Fibroblast of pulmonary artery (primary cell): ENCODE measurements at regions not wholly inside any gene's neighbourhood (a gene's known extent, or its start where the extent isn't known, plus 50 kb on each side); places are given as distances from the start of the nearest gene placed in this dataset.

Experiments used
- DNase-seq: peaks from one replicate; pipeline ENCODE4 v3.0.0-alpha.2; 2010; ENCODE audit warnings: low read depth
- H3K4me3 ChIP-seq: replicated peaks from 2 replicates; pipeline ENCODE4 v1.5.1; 2011; ENCODE audit warnings: low read depth, mild to moderate bottlenecking, control low read depth, low read length, moderate library complexity
- TF ChIP-seq, protein P1 (sequence below): IDR thresholded peaks from 2 replicates; pipeline ENCODE4 v1.5.1; 2011; ENCODE audit warnings: mild to moderate bottlenecking, control low read depth, low read length, inconsistent platforms; ENCODE audit errors: missing control alignments

DNA sequence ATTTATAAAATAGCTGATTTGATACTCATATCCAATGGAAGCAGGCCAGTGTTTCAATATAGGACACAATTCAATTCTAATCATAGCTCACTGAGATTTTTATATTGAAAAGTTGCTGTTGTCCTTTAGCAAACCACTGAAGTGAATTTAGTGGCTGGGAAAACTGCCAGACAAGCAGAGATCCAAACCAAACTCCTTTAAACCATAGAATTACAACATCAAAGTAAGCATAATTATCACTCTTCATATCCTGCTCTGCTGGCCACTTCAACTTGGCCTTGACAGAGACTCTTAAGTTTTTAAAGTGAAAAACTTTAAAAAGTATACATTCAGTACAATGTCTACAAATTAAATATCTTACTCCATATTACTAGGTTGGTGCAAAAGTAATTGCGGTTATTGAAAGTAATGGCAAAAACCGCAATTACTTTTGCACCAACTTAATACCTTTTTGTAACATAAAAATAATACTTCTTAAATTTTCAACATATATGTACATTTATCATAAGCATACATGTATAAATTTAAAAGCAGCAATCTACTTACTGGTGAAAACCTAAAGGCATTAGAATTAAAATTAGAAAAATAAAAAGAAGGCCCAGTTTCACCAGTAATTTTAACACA is 433.0 kb downstream of the PCDH10 start:
- DNase-seq, result peak; percentile 46
- TF ChIP-seq, protein P1, sequence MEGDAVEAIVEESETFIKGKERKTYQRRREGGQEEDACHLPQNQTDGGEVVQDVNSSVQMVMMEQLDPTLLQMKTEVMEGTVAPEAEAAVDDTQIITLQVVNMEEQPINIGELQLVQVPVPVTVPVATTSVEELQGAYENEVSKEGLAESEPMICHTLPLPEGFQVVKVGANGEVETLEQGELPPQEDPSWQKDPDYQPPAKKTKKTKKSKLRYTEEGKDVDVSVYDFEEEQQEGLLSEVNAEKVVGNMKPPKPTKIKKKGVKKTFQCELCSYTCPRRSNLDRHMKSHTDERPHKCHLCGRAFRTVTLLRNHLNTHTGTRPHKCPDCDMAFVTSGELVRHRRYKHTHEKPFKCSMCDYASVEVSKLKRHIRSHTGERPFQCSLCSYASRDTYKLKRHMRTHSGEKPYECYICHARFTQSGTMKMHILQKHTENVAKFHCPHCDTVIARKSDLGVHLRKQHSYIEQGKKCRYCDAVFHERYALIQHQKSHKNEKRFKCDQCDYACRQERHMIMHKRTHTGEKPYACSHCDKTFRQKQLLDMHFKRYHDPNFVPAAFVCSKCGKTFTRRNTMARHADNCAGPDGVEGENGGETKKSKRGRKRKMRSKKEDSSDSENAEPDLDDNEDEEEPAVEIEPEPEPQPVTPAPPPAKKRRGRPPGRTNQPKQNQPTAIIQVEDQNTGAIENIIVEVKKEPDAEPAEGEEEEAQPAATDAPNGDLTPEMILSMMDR, result no peak
- H3K4me3 ChIP-seq, result no peak overlapping the region

DNA sequence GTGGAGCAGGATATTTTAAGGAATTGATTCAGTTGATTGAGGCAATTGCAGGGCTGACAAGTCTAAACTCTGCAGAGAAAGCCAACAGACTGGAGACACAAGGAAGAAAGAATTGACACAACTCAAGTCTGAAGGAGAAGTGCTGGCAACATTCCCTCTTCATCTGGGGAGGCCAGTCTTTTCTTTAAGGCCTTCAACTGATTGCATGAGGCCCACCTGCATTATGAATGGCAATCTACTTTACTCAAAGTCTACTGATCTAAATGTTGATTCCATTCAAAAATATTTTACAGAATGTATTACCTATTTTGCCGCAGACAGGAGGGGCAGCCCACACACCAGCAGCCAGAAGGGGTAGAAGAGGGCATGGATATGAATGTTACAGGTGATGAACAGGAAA is 425.2 kb downstream of the PCDH10 start:
- no peak overlapping the region for H3K4me3 ChIP-seq
- DNase-seq, result no peak
- TF ChIP-seq, protein P1, result no peak

DNA sequence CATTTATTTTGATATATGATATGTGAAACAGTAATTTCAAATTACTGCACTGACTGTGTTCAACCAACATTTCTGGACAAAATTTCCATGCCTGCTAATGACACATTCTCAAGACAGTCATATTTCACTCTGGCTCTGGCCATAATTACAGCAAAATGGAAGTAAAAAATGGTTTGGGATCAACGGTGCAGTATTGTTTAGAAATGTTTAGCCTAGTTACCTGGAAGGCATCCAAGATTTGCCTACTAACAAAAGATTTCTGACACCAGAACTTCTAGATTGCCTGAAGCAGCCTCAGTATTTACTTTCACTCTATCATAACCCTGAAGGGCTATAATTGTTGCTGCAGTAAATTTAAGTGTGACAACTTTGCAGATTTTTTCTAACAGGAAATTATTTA is 416.3 kb downstream of the PCDH10 start:
- peak; percentile 85 for DNase-seq
- H3K4me3 ChIP-seq, result no peak overlapping the region
- TF ChIP-seq, protein P1, result no peak

DNA sequence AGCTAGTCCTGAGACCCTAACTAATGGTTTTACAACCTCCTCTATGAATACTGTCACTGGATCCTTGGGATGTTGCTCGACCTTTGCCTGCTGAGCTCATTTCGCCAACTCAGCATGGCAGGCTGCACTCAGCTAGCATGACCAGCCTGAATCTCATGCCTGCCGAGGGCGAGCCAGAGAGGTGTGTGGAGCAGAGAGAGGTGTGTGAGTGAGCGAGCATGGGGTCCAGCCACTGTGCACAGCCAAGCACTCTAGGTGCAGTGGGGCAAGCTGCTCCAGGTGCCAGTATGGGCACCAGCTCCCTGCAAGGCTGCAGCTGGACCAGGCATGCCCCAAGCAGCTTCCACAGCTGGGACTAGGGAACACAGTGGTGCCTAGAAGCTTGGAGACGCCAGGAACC is 410.9 kb downstream of the PCDH10 start:
- no peak overlapping the region for H3K4me3 ChIP-seq
- TF ChIP-seq, protein P1, result no peak
- DNase-seq, result no peak

DNA sequence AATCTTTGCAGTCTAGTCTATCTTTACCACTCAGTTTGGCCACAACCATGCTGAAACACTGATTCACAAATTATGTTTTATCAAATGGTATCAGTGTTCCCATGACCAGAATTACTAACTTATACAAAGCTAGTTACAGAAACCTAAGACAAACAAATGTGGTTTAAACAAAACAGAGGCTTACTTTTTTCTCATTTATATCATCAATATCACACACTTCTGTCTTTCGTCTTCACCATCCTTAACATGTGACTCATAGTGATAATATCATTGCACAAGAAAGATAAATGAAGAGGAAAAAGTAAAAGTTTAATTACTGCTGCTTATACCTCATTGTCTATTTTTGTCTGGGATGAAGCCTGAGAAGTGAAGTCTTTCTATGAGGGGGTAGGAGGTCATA is 406.6 kb downstream of the PCDH10 start:
- no peak overlapping the region for H3K4me3 ChIP-seq
- DNase-seq, result peak; percentile 1
- TF ChIP-seq, protein P1, result no peak

DNA sequence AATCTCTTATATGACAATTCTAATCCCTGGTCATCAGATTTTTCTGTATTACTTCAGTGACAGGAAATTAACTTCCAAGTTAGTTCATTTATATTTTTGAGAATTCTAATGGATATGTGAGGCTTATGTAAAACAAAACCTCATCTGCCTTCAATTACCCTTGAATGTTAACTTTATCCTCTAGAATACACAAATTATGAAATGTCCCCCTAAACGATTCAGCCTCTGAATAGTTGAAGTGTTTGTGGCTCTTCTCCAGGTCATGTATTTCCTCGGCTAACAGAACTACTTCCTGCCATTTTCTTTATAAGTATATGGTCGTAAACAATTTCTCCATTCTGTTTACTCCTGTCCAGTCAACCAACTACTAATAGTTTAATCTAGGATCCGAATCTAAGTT is 401.3 kb downstream of the PCDH10 start:
- H3K4me3 ChIP-seq, result no peak overlapping the region
- TF ChIP-seq, protein P1, result no peak
- DNase-seq, result no peak

DNA sequence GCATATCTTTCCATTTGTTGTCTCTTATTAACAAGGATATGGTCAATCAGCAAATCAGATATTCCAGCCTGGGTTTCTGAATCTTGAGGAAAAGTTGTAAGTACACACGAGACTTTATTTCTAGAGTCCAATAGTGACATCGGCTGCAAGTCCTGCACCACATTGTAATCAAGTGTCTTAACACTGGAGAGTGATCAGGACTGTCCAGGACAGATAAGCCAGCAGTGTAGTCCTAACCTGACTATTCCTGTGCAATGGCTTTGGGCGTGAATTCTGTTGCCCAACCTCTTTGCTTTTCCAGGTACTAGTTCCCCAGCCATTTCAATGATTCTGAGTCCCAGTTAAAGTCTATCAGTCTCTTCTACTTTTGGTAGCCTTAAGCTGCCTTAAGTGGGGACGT is 395.0 kb downstream of the PCDH10 start:
- no peak for DNase-seq
- H3K4me3 ChIP-seq, result no peak overlapping the region
- TF ChIP-seq, protein P1, result no peak
